Lung (tissue), 11 donors: ENCODE measurements at regions not wholly inside any gene's neighbourhood (a gene's known extent, or its start where the extent isn't known, plus 50 kb on each side); places are given as distances from the start of the nearest gene placed in this dataset.
A peak's percentile ranks its signal among the peaks of the same experiment; 100 is the strongest.
"Not testable (repeated sequence)": the region's sequence is repeated elsewhere in the genome, so short reads cannot be mapped to it uniquely, and the experiment has no call there.

ENCODE experiments used
- ATAC-seq: fragments of 200-7000 bp; cut with Tn5 transposase; one replicate; pipeline ENCODE4 v1.9.1; 2020; ENCODE audit warnings: moderate number of reproducible peaks; ENCODE audit not compliant: insufficient read depth, low FRiP score
- DNase-seq, 3 donors: peaks; one replicate each; pipeline ENCODE4 v3.0.0-alpha.2; 2013 to 2017
- H3K27ac ChIP-seq, 2 donors: one replicate each; pipeline ENCODE4 v1.5.1; 2013; ENCODE audit warnings: mild to moderate bottlenecking in 2 of 2, moderate library complexity in 2 of 2, control low read depth in 1 of 2, inconsistent platforms in 1 of 2, low read depth in 1 of 2, low read length in 1 of 2
- H3K27me3 ChIP-seq, 3 donors: one replicate each; pipeline ENCODE4 v1.5.1; 2013; ENCODE audit warnings: low read length in 2 of 3; ENCODE audit not compliant: control insufficient read depth in 3 of 3, insufficient read depth in 3 of 3
- H3K36me3 ChIP-seq, 4 donors: one replicate each; pipeline ENCODE4 v1.5.1; 2013; ENCODE audit warnings: low read length in 4 of 4, mild to moderate bottlenecking in 1 of 4, moderate library complexity in 1 of 4; ENCODE audit not compliant: control insufficient read depth in 4 of 4, insufficient read depth in 4 of 4
- H3K4me1 ChIP-seq, 5 donors: one replicate each; pipeline ENCODE4 v1.5.1; 2013; ENCODE audit warnings: low read length in 5 of 5, mild to moderate bottlenecking in 2 of 5, moderate library complexity in 1 of 5; ENCODE audit not compliant: control insufficient read depth in 5 of 5, insufficient read depth in 5 of 5
- H3K4me3 ChIP-seq: one replicate; pipeline ENCODE4 v1.5.1; 2013; ENCODE audit warnings: mild to moderate bottlenecking, control low read depth, moderate library complexity
- H3K9ac ChIP-seq, 2 donors: one replicate each; pipeline ENCODE4 v1.5.1; 2013; ENCODE audit warnings: low read length in 2 of 2, control low read depth in 1 of 2; ENCODE audit not compliant: insufficient read depth in 1 of 2
- H3K9me3 ChIP-seq, 4 donors: one replicate each; pipeline ENCODE4 v1.5.1; 2013; ENCODE audit warnings: low read length in 3 of 4, mild to moderate bottlenecking in 1 of 4, moderate library complexity in 1 of 4; ENCODE audit not compliant: control insufficient read depth in 4 of 4, insufficient read depth in 3 of 4
- CTCF ChIP-seq: IDR thresholded peaks from 2 replicates; pipeline ENCODE4 v1.5.1; 2012; ENCODE audit warnings: mild to moderate bottlenecking; ENCODE audit errors: control extremely low read depth, extremely low read depth
- WGBS, 2 donors: extraction: QIAGEN DNeasy Blood & Tissue Kit; methylation state at CpG; one replicate each; pipeline ENCODE4 v1.1.7; 2013; 5-methylcytosine and 5-hydroxymethylcytosine counted together
- donor health status: control.
- donor health status: control.
- donor health status: Bipolar disorder and iron deficiency.
- donor health status: healthy.
- donor health status: DM: yes; HTN: yes; CAD: no.

DNA sequence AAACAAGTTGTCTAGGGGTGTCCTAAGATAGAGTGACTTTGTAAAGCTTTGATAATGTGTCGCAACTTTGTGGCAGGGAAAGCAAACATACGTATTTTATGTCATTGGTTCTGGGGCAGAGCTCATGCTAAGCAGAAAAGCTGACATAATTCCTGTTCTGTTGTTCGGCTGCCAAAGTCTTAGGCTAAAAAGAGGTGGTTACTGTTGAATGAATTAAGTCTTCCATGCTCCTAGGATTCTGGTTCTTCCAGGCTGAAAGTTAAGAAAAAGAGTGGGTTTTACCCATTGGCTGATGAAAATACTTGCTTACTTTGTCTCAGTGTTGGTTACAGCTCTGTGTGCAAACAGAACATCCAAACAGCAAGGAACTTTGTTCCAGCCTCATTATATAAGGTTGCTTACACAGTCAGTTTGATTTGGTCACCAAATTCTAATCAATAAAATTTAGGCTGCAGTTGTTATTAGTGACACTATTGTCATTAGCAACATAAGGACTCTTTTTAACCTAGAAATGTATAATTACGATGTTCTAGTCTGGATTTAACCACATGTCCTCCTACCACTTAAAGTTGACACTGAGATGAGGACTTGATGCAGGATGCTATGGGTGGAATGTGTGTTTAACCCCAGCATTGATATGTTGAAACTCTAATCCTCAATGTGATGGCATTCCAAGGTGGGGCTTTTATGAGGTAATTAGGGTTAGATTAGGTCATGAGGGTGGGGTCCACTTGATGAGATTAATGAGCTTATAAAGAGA lies 114.0 kb upstream of the GOT2 start:
- Histone ChIP-seq H3K36me3 (no peaks in the 10 kb centered on the region), H3K27ac (no peak overlapping the region), H3K27me3 (no peaks in the 10 kb centered on the region), H3K9me3 (no peaks in the 10 kb centered on the region), H3K4me1 (no peaks in the 10 kb centered on the region), H3K9ac (no peak overlapping the region), H3K4me3 (no peak overlapping the region)
- DNase-seq = peak in 2 of 3 donors; percentile 54 to 65
- TF ChIP-seq CTCF = no peak
- no peak for ATAC-seq
- WGBS, 2 donors = 47 to 54% methylated on average over 4 of the region's 4 CpGs

GRCh38 chr16:58846226-58846625 lies 112.1 kb upstream of the GOT2 start:
- WGBS, 2 donors = 96 to 98% methylated on average over 27 to 29 of the region's 29 CpGs
- not testable (repeated sequence) for ATAC-seq, H3K9me3 ChIP-seq, H3K4me3 ChIP-seq, H3K27ac ChIP-seq, DNase-seq, H3K36me3 ChIP-seq, H3K9ac ChIP-seq, H3K27me3 ChIP-seq, H3K4me1 ChIP-seq

DNA sequence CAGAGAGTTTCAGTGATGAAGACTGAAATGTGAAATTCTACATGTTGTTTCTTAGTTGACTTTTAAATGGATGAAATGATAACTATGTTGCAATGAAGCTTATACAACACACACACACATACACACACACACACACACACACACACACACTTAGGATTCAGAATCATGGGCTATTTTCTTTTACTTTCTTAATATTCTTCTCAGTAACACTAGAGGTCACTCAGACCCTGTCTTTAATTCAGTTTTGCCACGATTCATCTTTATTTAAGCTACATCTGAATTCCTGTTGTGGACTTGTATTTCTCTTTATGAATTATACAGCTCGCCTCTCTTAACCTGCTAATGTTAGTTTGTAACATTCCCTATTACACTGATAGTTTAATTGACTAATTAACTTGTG lies 109.6 kb upstream of the GOT2 start:
- Histone ChIP-seq H3K9ac (no peak overlapping the region), H3K27ac (no peak overlapping the region), H3K27me3 (no peaks in the 10 kb centered on the region), H3K4me1 (no peaks in the 10 kb centered on the region), H3K36me3 (no peaks in the 10 kb centered on the region), H3K4me3 (no peak overlapping the region), H3K9me3 (no peaks in the 10 kb centered on the region)
- TF ChIP-seq CTCF = peak; percentile 5
- WGBS, 2 donors = 25 to 26% methylated on average over 2 of the region's 2 CpGs
- no peak for ATAC-seq
- peak in 2 of 3 donors; percentile 63 to 83 for DNase-seq

DNA sequence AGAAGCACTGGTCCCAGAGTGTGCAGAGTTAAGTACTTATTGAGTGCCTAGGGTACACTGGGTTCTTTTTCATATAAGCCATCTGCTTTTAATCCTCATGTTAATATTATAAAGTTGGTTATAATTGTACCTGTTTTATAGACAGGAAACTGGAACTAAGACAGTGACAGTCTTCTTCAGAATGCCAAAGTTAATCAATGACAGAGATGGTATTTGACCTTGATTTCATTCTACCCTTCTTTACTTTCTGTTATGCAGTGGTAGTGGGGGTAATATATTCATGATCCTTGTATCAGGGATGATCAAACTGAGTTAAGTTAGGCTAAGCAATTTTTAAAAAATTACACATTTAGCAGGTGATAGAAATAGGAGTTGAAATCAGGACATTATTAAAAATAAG lies 108.6 kb upstream of the GOT2 start:
- no peaks in the 10 kb centered on the region for H3K36me3 ChIP-seq
- no peak overlapping the region for H3K4me3 ChIP-seq
- no peaks in the 10 kb centered on the region for H3K4me1 ChIP-seq
- no peak for TF ChIP-seq CTCF
- H3K27ac ChIP-seq = no peak overlapping the region
- no peaks in the 10 kb centered on the region for H3K9me3 ChIP-seq
- H3K9ac ChIP-seq = no peak overlapping the region
- ATAC-seq (no peak), DNase-seq (no peak)
- no peaks in the 10 kb centered on the region for H3K27me3 ChIP-seq
